Stomach (tissue), 4 donors: ENCODE measurements at regions not wholly inside any gene's neighbourhood (a gene's known extent, or its start where the extent isn't known, plus 50 kb on each side); places are given as distances from the start of the nearest gene placed in this dataset.

ENCODE experiments used
- CTCF ChIP-seq, 7 experiments: fragments of 450-650 bp in 4 of 7; fragments of 200-600 bp in 3 of 7; sonication (generic) in 3 of 7; IDR thresholded peaks; one replicate each; pipeline ENCODE4 v1.5.1; 2016 to 2019; ENCODE audit warnings: antibody characterized with exemption in 7 of 7, control low read depth in 2 of 7, mild to moderate bottlenecking in 1 of 7
- EP300 ChIP-seq: sonication (generic); formaldehyde crosslinking; IDR thresholded peaks from one replicate; pipeline ENCODE4 v1.6.1; 2017; ENCODE audit warnings: antibody characterized with exemption
- POLR2AphosphoS5 ChIP-seq, 3 donors: sonication (generic); formaldehyde crosslinking; IDR thresholded peaks; one replicate each; pipeline ENCODE4 v1.6.1; 2016; ENCODE audit warnings: antibody characterized with exemption in 3 of 3

DNA sequence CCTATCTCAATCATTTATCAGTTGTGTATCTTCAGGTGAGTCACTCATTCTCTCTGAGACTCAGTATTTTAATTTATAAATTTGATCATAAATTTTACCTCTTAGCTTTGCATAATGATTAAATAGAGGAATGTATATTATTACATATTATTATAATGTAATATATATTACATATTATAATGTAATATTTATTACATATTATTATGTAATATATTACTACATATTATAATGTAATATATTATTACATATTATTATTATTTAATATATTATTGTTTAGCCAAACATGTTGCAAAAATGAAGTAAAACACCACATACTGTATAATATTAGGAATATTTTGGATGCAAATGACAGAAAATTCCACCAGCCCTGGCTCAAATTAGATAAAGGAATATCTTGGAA lies 104.7 kb upstream of the NFIA start:
- TF ChIP-seq CTCF (IDR thresholded peaks at IDR 0.05) (no peak), POLR2AphosphoS5 (IDR thresholded peaks at IDR 0.05) (no peak), EP300 (no peak)
